Activated CD4-positive, alpha-beta T cell treated with anti-CD3 and anti-CD28 coated beads, Interleukin-2, amount 10 ng/mL, durations not matched to agents 7 days and 5 days (primary cell): ENCODE measurements at regions not wholly inside any gene's neighbourhood (a gene's known extent, or its start where the extent isn't known, plus 50 kb on each side); places are given as distances from the start of the nearest gene placed in this dataset.
"Not testable (repeated sequence)": the region's sequence is repeated elsewhere in the genome, so short reads cannot be mapped to it uniquely, and the experiment has no call there.

ENCODE experiments used
- CTCF ChIA-PET: fragments of 350-600 bp; sonication (Branson Sonifier 250); formaldehyde crosslinking; loops from one replicate; lab custom pipeline; 2021; ENCODE audit warnings: antibody characterized with exemption; lab: Charles Lee
- POLR2A ChIA-PET: fragments of 350-600 bp; sonication (Branson Sonifier 250); formaldehyde crosslinking; loops from one replicate; lab custom pipeline; 2021; ENCODE audit warnings: antibody characterized with exemption; lab: Charles Lee
- DNase-seq: peaks from one replicate; pipeline ENCODE4 v3.0.0-alpha.2; 2020
- H3K27ac Mint-ChIP-seq: one replicate; pipeline ENCODE4 v1.8.0; 2021; ENCODE audit warnings: mild to moderate bottlenecking, moderate library complexity, mixed read lengths
- H3K27me3 Mint-ChIP-seq: one replicate; pipeline ENCODE4 v1.8.0; 2021; ENCODE audit warnings: mixed read lengths
- H3K36me3 Mint-ChIP-seq: one replicate; pipeline ENCODE4 v1.8.0; 2021; ENCODE audit warnings: low read depth, mixed read lengths
- H3K4me1 Mint-ChIP-seq: one replicate; pipeline ENCODE4 v1.8.0; 2021; ENCODE audit warnings: mixed read lengths
- H3K4me3 Mint-ChIP-seq: one replicate; pipeline ENCODE4 v1.8.0; 2021; ENCODE audit warnings: mild to moderate bottlenecking, moderate library complexity, mixed read lengths
- H3K9me3 Mint-ChIP-seq: one replicate; pipeline ENCODE4 v1.8.0; 2021; ENCODE audit warnings: mixed read lengths

DNA sequence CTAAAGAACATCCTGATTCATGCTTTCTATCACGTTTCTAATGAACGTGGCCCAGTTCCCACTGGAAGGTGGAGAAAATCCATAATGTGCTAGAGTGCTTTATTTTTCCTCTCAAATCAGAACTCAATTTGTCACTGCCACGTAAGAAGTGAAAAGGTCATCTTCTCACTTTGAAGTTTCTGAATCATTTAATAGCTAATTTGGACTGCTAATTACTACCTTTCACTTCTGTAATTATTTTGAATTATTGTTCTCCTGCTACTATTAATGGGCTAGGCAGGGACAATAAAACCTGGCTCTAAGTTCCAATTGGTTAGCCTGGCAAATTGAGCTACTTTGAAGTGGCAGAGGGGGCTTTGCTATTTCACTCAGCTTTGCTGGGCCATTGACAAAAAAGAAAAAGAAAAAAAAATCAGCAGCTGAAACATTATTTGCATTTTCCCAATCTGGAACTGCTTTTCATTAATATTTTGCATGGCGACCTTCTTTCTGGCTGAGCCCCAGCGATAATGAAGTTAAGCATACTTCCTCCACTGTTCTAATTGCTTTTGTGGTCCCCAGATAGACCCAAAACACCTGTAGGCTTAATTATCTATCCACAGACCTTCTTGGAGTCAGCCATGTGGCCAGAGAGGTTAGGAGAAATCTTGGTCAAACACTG, 264.2 kb downstream of the SEC23IP start:
- ChIA-PET POLR2A (no interaction called here), CTCF (interaction anchor here (0.8 kb wide), 1 partner anchor 370 kb away, joined by 3 read pairs; no protein-coding TSS in a partner anchor)
- Mint-ChIP-seq H3K36me3 (no peaks in the 10 kb centered on the region), H3K27ac (no peak overlapping the region), H3K9me3 (peaks cover 6% of the 10 kb centered on the region), H3K4me3 (no peak overlapping the region), H3K27me3 (no peaks in the 10 kb centered on the region), H3K4me1 (no peaks in the 10 kb centered on the region)
- DNase-seq: no peak

DNA sequence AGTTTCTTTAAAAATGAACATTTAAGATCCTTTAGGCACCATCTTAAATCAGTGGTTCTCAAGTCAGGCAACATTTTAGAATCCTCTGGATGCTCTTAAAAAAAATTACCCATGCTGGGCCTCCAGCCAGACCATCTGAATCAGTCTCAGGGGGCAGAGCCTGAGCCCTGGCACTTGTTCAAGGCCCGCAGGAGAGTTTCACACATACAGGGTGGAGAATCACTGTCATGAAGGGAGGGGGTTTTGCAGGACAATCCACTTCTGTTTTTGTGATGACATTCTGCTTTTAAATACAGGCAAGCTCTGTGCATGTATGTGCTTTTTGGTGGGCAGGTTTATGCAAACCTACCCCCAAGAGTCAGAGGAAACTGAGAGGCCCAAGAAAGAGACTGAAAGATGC, 268.6 kb downstream of the SEC23IP start:
- no peak overlapping the region for H3K4me3 Mint-ChIP-seq
- CTCF ChIA-PET: no interaction called here
- H3K36me3 Mint-ChIP-seq: no peaks in the 10 kb centered on the region
- peaks cover 5% of the 10 kb centered on the region for H3K27me3 Mint-ChIP-seq
- H3K27ac Mint-ChIP-seq: no peak overlapping the region
- DNase-seq: no peak
- no peaks in the 10 kb centered on the region for H3K9me3 Mint-ChIP-seq
- no peaks in the 10 kb centered on the region for H3K4me1 Mint-ChIP-seq
- POLR2A ChIA-PET: no interaction called here

DNA sequence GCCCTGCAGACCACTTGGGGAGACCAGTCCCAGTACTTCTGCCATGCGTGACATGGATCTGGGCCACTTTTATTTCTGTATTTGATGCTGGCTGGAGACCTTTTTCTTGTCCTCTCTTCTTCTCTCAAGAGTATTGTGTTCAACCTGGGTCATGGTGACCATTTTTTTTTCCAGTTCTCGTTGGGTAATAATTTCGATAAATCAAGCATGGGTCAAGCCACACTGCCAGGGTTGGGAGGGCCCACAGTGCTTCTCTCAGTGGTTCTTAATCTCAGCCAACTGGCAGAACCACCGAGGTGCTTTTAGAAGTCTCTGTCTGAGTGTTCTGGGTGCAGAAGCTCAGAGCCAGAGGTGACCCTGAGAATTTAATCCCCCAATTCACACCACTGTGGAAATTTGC, 269.9 kb downstream of the SEC23IP start:
- peaks cover 5% of the 10 kb centered on the region for H3K27me3 Mint-ChIP-seq
- CTCF ChIA-PET: no interaction called here
- H3K4me3 Mint-ChIP-seq: no peak overlapping the region
- H3K27ac Mint-ChIP-seq: no peak overlapping the region
- DNase-seq: no peak
- POLR2A ChIA-PET: no interaction called here
- no peaks in the 10 kb centered on the region for H3K4me1 Mint-ChIP-seq
- no peaks in the 10 kb centered on the region for H3K36me3 Mint-ChIP-seq
- H3K9me3 Mint-ChIP-seq: no peaks in the 10 kb centered on the region

DNA sequence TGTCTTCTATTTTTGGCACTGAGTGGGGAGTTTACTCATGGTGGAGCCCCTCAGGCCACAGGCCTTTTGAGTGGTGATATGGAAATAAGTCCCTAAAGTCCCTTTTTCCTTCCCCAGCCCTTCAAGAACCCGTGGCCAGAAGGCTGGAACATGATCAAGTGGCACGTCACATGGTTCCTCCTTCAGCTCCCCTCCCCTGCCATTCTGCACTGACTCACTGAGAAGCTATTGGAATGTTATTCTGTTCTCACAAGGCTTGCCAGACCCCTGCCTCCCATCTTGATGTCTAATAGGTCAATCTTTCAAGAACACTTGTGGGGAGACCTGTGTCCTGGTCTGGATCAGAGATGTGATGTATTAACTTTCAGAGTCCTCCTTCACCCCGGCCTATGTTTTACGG, 279.8 kb downstream of the SEC23IP start:
- H3K4me1 Mint-ChIP-seq: no peaks in the 10 kb centered on the region
- POLR2A ChIA-PET: no interaction called here
- CTCF ChIA-PET: no interaction called here
- peaks cover 2% of the 10 kb centered on the region for H3K27me3 Mint-ChIP-seq
- no peaks in the 10 kb centered on the region for H3K9me3 Mint-ChIP-seq
- no peak for DNase-seq
- H3K4me3 Mint-ChIP-seq: no peak overlapping the region
- no peak overlapping the region for H3K27ac Mint-ChIP-seq
- H3K36me3 Mint-ChIP-seq: no peaks in the 10 kb centered on the region

DNA sequence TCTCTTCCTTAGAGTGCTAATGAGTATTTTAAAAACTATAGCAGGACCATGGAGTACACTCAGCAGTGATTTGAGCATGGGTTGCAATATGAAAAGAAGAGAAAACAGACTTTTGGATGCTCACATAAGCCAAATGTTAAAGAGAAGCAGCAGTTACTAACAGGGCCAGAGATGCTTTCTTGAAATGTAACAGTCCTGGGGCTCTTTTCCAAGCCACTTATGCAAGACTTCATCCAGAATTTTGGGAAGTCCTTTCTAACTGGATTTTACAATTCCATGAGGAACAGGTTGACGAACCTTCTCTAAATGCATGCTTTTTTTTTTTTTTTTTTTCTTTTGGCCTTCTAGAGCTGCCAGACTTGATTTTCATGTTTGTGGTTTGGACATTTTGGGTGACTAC, 282.0 kb downstream of the SEC23IP start:
- no peak for DNase-seq
- ChIA-PET POLR2A (no interaction called here), CTCF (no interaction called here)
- Mint-ChIP-seq H3K4me1 (no peaks in the 10 kb centered on the region), H3K27me3 (peaks cover 2% of the 10 kb centered on the region), H3K27ac (no peak overlapping the region), H3K36me3 (no peaks in the 10 kb centered on the region), H3K9me3 (no peaks in the 10 kb centered on the region), H3K4me3 (no peak overlapping the region)

DNA sequence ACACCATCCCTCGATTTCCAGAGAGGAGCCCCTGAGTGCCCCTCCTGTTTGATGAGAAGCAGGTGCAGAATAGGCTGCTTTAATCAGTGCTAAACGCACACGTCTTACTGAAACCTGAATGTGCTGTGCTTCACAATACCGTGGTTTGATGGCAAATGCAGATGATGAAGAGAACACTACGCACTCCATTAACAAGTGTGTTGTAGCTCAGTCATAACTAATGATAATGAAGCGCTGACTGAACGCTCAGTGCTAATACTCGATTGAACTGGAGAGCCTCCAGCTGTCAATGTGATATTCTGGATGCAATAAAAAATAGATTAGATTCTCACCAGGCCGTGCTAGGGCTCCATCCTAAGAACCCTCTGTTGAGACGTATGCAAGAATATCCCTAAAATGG, 279.7 kb upstream of the PLPP4 start:
- no peaks in the 10 kb centered on the region for H3K36me3 Mint-ChIP-seq
- ChIA-PET POLR2A (no interaction called here), CTCF (no interaction called here)
- H3K27me3 Mint-ChIP-seq: peaks cover 2% of the 10 kb centered on the region
- DNase-seq: no peak
- no peak overlapping the region for H3K4me3 Mint-ChIP-seq
- no peaks in the 10 kb centered on the region for H3K9me3 Mint-ChIP-seq
- H3K27ac Mint-ChIP-seq: no peak overlapping the region
- H3K4me1 Mint-ChIP-seq: no peaks in the 10 kb centered on the region

DNA sequence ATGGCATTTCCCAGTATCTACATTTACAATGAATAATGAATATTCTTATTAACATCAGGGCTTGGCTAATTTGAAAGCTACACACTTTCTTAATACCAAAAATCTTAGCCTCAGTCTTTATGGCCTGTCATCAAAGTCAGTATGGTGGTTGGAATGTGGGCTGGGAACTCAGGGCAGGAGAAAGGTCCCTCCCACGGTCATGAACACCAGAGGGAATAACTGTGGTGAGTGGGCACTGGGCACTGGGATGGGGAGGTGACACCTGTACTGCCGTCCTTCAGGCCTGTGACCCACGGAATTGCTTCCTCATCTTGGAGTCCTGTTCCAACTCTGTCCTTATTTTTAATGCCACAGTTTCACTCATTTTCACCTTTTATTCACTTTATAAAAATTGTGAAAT, 276.9 kb upstream of the PLPP4 start:
- CTCF ChIA-PET: no interaction called here

DNA sequence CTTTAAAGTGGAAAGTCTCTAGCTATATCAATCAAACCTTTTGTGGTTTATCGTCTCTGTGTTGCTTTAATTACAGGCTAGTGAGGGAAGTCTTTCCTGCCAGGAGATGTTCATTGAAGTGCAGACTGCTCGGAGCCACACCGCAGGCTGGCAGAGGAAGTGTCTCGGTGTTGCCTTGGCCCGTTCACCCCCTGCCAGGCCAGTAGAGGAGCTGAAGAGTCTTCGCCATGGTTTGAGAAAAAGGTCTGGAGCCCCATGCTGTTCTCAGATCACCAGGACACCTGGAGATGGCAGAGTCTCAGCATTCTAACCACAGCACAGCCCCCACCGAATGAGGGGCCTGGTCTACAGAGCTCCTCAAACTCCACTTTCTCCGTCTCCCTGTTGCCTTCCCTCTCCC, 275.9 kb upstream of the PLPP4 start:
- Mint-ChIP-seq H3K4me3 (no peak overlapping the region), H3K27ac (no peak overlapping the region), H3K4me1 (no peaks in the 10 kb centered on the region), H3K27me3 (no peaks in the 10 kb centered on the region), H3K9me3 (no peaks in the 10 kb centered on the region), H3K36me3 (no peaks in the 10 kb centered on the region)
- ChIA-PET CTCF (no interaction called here), POLR2A (no interaction called here)
- DNase-seq: no peak

More for the DNA sequence above, 276.9 kb upstream of the PLPP4 start:
- Mint-ChIP-seq H3K27me3 (no peaks in the 10 kb centered on the region), H3K9me3 (no peaks in the 10 kb centered on the region), H3K4me3 (no peak overlapping the region), H3K4me1 (no peaks in the 10 kb centered on the region), H3K27ac (no peak overlapping the region), H3K36me3 (no peaks in the 10 kb centered on the region)
- DNase-seq: no peak
- POLR2A ChIA-PET: interaction anchor here (0.7 kb wide), 1 partner anchor 13 kb away, joined by 8 read pairs; no protein-coding TSS in a partner anchor

DNA sequence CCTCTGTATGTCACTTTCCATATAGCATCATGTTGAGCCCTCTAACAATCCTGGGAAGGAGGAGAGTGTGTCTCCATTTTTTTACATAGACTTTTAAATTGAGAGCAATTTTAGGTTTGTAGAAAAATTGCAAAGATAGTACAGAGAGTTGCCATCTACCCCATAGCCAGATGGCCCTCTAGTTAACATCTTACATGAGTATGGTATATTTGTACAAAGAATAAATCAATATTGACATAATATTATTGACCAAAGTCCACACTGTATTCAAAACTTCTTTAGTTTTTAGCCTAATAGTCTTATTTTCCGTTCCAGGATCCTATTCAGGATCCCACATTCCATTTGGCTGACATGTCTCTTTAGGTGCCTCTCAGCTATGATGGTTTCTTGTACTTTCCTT, 274.6 kb upstream of the PLPP4 start:
- Mint-ChIP-seq H3K4me3 (no peak overlapping the region), H3K36me3 (no peaks in the 10 kb centered on the region), H3K27ac (no peak overlapping the region), H3K4me1 (no peaks in the 10 kb centered on the region), H3K9me3 (no peaks in the 10 kb centered on the region), H3K27me3 (no peaks in the 10 kb centered on the region)
- DNase-seq: no peak
- CTCF ChIA-PET: no interaction called here
- POLR2A ChIA-PET: no interaction called here

DNA sequence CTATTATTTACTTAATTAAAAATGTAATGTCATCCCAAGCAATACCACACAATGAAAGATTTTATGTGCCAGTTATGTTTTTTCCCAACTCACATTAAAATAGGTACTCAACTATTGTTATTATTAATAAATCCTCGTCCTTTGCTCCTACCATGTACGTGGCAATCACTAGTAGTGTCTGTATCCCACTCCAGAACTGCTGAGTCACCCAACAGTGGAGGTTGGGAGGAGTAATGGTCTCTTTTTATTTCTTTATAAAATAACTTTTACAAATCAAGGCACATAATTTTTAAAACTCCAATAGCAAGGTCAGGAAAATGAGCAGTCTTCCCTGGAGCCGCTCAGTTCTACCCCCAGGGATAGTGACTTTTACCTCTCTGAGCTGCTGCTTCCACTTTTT, 273.5 kb upstream of the PLPP4 start:
- POLR2A ChIA-PET: no interaction called here
- H3K27me3 Mint-ChIP-seq: no peaks in the 10 kb centered on the region
- no peaks in the 10 kb centered on the region for H3K4me1 Mint-ChIP-seq

DNA sequence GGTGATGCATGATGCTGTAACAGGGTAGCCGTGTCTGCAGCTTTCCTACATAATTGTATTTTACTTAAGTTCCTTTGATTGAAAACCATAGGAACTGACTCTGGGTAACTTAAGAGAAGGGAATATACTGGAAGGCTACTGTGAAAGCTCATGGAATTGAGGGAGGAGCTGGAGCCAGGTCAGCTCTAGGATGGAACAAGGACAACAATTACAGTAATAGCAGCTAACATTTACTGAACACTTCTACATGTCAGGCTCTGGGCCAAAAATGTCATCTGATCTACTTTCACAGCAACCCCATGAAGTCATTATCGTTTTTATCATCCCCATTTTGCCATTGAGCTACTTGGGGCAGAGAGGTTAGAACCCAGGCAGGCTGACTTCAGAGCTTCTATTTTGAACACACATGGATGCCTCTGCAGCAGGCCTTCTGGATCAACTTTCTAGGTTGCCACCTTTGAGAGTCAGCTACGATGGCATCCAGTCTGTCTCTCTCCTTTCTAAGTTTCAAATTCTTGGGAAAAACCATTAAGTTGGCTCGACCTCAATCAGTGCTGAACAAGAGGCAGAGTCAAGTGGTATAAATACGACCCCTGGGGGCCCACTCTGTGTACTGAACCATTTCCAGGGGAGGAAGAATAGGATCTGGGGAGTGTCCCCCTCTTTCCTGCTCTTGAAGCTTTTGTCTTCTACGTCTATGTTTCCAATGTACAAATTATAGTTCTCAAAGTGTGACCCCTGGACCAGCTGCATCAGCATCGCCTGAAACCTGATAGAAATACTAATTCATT, 272.3 kb upstream of the PLPP4 start:
- Mint-ChIP-seq H3K4me3 (no peak overlapping the region), H3K36me3 (no peaks in the 10 kb centered on the region), H3K9me3 (no peaks in the 10 kb centered on the region), H3K27ac (no peak overlapping the region), H3K27me3 (no peaks in the 10 kb centered on the region), H3K4me1 (no peaks in the 10 kb centered on the region)
- ChIA-PET CTCF (no interaction called here), POLR2A (no interaction called here)
- no peak for DNase-seq

More for the DNA sequence above, 273.5 kb upstream of the PLPP4 start:
- no peak for DNase-seq
- Mint-ChIP-seq H3K27ac (no peak overlapping the region), H3K9me3 (no peaks in the 10 kb centered on the region), H3K36me3 (no peaks in the 10 kb centered on the region), H3K4me3 (no peak overlapping the region)
- CTCF ChIA-PET: no interaction called here

DNA sequence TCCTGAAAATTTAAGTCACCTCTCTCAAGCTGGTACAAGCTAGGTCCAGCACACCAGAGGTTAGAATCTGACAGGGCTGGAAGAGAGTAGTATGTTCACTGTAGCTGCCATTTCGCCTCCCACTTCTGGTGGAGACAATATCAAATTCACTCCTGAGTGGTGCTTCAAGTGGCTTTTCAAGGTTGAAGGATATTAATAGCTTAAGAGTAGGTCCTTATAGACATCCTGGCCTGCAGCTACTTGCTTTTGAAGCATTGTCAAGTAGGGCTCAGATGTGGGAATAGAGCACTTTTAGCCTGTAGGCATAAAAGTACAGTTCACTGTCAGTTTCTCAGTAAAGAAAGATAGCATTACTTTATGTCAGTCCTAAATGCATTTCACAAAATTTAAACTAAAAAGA, 270.5 kb upstream of the PLPP4 start:
- DNase-seq: no peak
- H3K27ac Mint-ChIP-seq: no peak overlapping the region
- CTCF ChIA-PET: interaction anchor here (1.0 kb wide), 1 partner anchor 590 kb away, joined by 3 read pairs; no protein-coding TSS in a partner anchor
- POLR2A ChIA-PET: no interaction called here
- H3K36me3 Mint-ChIP-seq: no peaks in the 10 kb centered on the region
- H3K27me3 Mint-ChIP-seq: no peaks in the 10 kb centered on the region
- no peaks in the 10 kb centered on the region for H3K9me3 Mint-ChIP-seq
- no peak overlapping the region for H3K4me3 Mint-ChIP-seq
- H3K4me1 Mint-ChIP-seq: no peaks in the 10 kb centered on the region

DNA sequence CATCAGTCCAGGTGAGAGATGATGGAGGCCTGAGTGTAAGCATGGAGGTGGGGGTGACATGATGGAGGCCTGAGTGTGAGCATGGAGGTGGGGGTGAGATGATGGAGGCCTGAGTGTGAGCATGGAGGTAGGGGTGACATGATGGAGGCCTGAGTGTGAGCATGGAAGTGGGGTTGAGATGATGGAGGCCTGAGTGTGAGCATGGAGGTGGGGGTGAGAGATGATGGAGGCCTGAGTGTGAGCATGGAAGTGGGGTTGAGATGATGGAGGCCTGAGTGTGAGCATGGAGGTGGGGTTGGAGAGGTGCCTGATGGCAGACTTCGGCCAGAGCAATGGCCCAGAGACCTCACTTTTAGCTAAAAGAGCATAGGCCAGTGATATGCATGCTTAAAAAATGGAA, 269.9 kb upstream of the PLPP4 start:
- not testable (repeated sequence) for DNase-seq

More for the DNA sequence above, 269.9 kb upstream of the PLPP4 start:
- H3K4me1 Mint-ChIP-seq, POLR2A ChIA-PET, H3K27ac Mint-ChIP-seq, H3K4me3 Mint-ChIP-seq, H3K9me3 Mint-ChIP-seq, H3K27me3 Mint-ChIP-seq, H3K36me3 Mint-ChIP-seq: not testable (repeated sequence)
- CTCF ChIA-PET: interaction anchor here (1.0 kb wide), 1 partner anchor 589 kb away, joined by 3 read pairs; no protein-coding TSS in a partner anchor
